Right lobe of liver (tissue), 4 donors: ENCODE measurements at regions not wholly inside any gene's neighbourhood (a gene's known extent, or its start where the extent isn't known, plus 50 kb on each side); places are given as distances from the start of the nearest gene placed in this dataset.

Source experiments
- CTCF ChIP-seq, 4 donors: fragments of 200-600 bp in 3 of 4; fragments of 450-650 bp in 1 of 4; IDR thresholded peaks; one replicate each; pipeline versions ENCODE4 v1.5.1 to v1.8.0; 2016 to 2022; ENCODE audit warnings: antibody characterized with exemption in 4 of 4, mild to moderate bottlenecking in 2 of 4
- POLR2A ChIP-seq: fragments of 450-650 bp; IDR thresholded peaks from one replicate; pipeline ENCODE4 v1.6.1; 2017; ENCODE audit warnings: antibody characterized with exemption, mild to moderate bottlenecking
- donor health status: DM: no; HTN: no; CAD: no.
- donor health status: DM: no; HTN: no; CAD: no.
- donor health status: DM: no; HTN: yes; CAD: no.

- no peak for TF ChIP-seq CTCF (IDR thresholded peaks at IDR 0.05)
- TF ChIP-seq POLR2A: no peak
Measured at GRCh38 chr11:18849406-18849805, 57.8 kb upstream of the PTPN5 start.
